AG04449 (cell line): ENCODE measurements at regions not wholly inside any gene's neighbourhood (a gene's known extent, or its start where the extent isn't known, plus 50 kb on each side); places are given as distances from the start of the nearest gene placed in this dataset.
"Not testable (repeated sequence)": the region's sequence is repeated elsewhere in the genome, so short reads cannot be mapped to it uniquely, and the experiment has no call there.

Experiments
- CTCF ChIA-PET: fragments of 350-600 bp; formaldehyde crosslinking; extraction: SDS; loops from one replicate; lab custom pipeline; 2021; ENCODE audit warnings: antibody characterized with exemption; lab: Yijun Ruan, JAX
- POLR2A ChIA-PET: fragments of 400-600, 350-600 bp; formaldehyde crosslinking; extraction: SDS; loops from one replicate; lab custom pipeline; 2020; ENCODE audit warnings: antibody characterized with exemption, inconsistent platforms; lab: Yijun Ruan, JAX
- DNase-seq: peaks from one replicate; pipeline ENCODE4 v3.0.0-alpha.2; 2010; ENCODE audit warnings: low read depth, low spot score
- H3K4me3 ChIP-seq: 2 replicates; pipeline ENCODE4 v1.5.1; 2011; ENCODE audit warnings: low read depth, mild to moderate bottlenecking, control low read depth, low read length
- TF ChIP-seq, protein P1 (sequence below): IDR thresholded peaks from one replicate; pipeline ENCODE4 v1.5.1; 2011; ENCODE audit warnings: mild to moderate bottlenecking, moderate library complexity, low read length, control low read depth, inconsistent platforms; ENCODE audit not compliant: insufficient read depth; ENCODE audit errors: missing control alignments

DNA sequence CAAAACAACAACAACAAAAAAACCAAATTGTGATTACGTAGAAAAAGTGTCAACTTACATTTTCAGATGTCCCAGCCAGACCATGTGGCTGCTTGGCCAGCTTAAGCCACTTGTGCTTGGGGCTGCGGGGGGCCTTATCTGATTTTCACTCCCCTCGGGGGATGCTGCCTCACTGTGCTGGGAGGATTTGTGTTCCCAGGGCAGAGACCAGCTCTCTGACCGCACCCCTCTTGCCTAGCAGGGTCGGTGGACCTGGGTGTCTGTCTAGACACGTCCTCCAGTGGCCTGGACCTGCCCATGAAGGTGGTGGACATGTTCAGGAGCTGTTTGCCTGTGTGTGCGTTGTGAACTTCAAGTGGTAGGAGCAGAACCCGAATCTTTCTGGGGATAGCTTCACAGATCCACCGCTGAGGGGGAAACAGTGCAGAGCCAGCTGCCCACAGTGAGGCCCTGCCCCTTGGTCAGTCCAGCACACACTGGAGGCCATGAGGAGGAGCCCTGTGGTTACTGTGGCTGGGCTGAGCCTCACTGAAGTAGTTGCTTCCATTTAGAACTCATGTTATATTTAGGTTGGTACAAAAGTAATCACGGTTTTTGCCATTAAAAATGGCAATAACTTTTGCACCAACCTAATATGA lies 173.9 kb downstream of the ADRA2C start:
- POLR2A ChIA-PET, H3K4me3 ChIP-seq, DNase-seq: not testable (repeated sequence)
- CTCF ChIA-PET: interaction anchor here (0.7 to 1.6 kb wide), 4 partner anchors 10 to 192 kb away, joined by 3 to 6 read pairs (median 4); no protein-coding TSS in a partner anchor

DNA sequence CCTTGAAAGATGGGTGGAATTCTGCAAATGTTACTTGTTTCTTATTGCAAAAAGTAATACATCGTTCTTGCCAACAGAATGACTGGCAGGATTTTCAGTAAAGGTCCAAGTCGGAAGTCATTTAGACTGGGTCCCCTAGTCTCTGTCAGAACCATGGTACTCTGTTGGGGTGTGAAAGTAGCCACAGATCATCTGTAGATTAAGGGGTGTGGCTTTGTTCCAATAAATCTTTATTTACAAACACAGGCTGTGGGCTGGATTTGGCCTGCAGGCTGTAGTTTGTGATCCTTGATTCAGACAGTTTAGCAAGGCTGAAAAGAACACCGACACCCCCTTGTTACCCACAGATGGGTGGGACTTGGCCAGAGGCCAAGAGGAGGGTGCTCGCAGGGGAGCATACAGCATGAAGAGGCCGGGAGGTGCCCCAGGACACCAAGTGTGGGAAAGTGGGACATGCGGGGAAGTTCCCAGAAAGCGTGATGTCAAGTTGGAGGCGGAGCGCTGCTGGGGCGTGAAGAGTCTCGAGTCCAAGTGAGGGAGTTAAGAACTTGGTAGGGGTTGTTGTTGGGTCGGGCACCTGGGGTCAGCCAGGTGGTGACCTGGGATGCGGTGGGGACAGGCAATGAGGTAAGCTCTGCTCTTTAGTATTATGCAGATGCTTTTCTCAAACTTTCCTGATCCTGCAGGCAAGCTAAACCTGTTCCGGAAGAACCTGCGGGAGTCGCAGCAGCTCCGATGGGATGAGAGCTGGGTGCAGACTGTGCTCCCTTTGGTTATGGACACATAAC lies 175.7 kb downstream of the ADRA2C start:
- DNase-seq, H3K4me3 ChIP-seq, POLR2A ChIA-PET: not testable (repeated sequence)
- CTCF ChIA-PET: interaction anchor here (0.9 to 3.8 kb wide), 9 partner anchors 8 to 596 kb away, joined by 3 to 27 read pairs (median 5); partner anchors contain the start of gene ADRA2C

DNA sequence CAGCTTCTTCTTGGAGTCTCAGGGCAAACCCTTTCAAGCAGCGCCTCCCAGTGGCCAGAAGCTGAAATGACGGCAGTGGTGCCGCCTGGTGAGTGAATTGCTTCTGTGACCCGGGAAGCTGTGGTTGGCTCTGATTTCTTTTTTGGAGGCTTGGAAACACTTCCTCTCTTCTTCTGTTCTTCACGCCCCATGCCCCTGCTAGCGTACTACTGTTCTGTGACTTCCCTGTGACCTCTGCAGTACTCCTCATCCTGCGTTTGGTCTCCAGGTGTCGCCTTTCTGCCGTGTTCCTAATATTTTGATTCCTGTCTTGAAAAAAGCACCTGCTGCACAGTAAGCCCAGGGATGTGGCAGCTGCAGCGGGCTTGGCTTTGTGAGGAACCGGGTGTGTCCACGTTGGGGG lies 176.4 kb downstream of the ADRA2C start:
- TF ChIP-seq, protein P1, sequence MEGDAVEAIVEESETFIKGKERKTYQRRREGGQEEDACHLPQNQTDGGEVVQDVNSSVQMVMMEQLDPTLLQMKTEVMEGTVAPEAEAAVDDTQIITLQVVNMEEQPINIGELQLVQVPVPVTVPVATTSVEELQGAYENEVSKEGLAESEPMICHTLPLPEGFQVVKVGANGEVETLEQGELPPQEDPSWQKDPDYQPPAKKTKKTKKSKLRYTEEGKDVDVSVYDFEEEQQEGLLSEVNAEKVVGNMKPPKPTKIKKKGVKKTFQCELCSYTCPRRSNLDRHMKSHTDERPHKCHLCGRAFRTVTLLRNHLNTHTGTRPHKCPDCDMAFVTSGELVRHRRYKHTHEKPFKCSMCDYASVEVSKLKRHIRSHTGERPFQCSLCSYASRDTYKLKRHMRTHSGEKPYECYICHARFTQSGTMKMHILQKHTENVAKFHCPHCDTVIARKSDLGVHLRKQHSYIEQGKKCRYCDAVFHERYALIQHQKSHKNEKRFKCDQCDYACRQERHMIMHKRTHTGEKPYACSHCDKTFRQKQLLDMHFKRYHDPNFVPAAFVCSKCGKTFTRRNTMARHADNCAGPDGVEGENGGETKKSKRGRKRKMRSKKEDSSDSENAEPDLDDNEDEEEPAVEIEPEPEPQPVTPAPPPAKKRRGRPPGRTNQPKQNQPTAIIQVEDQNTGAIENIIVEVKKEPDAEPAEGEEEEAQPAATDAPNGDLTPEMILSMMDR: peak; percentile 43
- DNase-seq, POLR2A ChIA-PET, H3K4me3 ChIP-seq: not testable (repeated sequence)
- CTCF ChIA-PET: interaction anchor here (0.9 to 3.8 kb wide), 11 partner anchors 8 to 596 kb away, joined by 3 to 27 read pairs (median 3); partner anchors contain the start of gene ADRA2C

DNA sequence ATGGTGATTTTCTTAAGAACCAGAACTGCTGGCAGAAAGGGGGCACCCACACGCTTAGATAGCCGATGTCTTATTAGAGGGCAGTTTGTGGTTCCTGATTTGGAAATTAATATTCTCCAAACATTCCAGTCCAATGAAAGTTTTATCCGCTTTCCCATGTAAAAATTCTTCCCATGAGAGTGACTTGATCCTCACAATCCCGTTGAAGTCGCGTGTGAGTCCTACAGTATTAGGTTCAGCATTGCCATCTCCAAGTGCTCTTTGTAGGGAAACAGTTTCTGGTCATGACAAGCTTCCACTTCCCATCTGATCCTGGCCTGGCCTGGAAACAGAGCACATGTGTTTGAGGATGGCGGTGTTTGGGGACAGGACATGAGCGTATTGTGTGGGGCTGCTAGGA lies 176.9 kb downstream of the ADRA2C start:
- DNase-seq, POLR2A ChIA-PET, H3K4me3 ChIP-seq: not testable (repeated sequence)
- CTCF ChIA-PET: interaction anchor here (0.9 to 3.8 kb wide), 11 partner anchors 8 to 597 kb away, joined by 3 to 27 read pairs (median 3); partner anchors contain the start of gene ADRA2C

DNA sequence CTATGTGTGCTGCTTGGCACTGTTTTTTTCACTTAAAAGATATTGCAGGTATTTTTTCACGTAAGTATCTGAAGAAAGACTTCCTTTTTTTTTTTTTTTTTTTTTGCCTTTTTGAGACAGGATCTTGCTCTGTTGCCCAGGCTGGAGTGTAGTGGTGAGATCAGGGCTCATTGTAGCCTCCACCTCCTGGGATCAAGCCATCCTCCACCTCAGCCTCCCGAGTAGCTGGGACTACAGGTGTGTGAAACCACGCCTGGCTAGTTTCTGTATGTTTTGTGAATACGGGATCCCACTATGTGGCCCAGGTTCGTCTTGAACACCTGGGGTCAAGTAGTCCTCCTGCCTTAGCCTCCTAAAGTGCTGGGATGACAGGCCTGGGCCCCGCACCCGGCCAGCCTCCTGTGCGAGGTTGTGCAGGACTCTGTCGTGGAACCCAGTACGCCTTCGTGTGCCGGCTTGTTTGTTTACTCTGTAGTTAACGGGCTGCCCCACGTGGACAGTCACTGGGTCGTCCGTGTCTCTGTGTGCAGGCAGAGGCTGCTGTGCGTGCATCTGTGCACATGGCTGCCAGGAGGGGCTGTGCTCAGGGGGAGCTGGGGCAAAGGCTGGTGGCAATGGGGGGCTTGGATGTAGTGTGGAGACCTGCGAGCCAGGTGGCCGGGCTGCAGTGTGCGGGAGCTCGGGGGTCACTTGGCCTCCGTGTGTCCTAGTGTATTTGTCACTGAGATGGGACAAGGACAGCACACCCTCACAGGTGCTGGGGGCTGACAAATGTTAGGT lies 179.5 kb downstream of the ADRA2C start:
- TF ChIP-seq, protein P1: no peak
- POLR2A ChIA-PET: no interaction called here
- no peak overlapping the region for H3K4me3 ChIP-seq
- no peak for DNase-seq
- CTCF ChIA-PET: interaction anchor here (1.4 kb wide), 1 partner anchor 65 kb away, joined by 4 read pairs; no protein-coding TSS in a partner anchor

DNA sequence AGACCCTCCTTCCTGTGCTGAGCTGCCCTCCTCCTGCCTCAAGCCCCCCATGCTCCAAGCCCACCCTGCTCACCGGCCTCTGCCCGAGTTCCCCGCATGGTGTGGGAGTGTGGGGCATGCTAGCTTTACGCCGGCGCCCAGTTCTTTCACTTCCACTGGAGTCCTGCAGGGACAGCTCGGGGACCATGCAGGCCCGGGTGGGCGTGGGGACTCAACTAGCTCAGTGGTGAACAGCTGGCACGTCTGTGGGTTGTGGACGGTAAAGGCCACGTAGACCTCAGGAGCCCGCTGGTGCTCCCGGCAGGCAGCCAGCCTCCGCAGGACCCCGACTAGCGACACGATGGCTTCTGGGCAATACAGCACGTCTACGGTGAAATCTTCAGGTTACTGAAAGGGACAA lies 180.4 kb downstream of the ADRA2C start:
- POLR2A ChIA-PET, H3K4me3 ChIP-seq, DNase-seq: not testable (repeated sequence)
- CTCF ChIA-PET: interaction anchor here (1.8 kb wide), 1 partner anchor 66 kb away, joined by 4 read pairs; no protein-coding TSS in a partner anchor

DNA sequence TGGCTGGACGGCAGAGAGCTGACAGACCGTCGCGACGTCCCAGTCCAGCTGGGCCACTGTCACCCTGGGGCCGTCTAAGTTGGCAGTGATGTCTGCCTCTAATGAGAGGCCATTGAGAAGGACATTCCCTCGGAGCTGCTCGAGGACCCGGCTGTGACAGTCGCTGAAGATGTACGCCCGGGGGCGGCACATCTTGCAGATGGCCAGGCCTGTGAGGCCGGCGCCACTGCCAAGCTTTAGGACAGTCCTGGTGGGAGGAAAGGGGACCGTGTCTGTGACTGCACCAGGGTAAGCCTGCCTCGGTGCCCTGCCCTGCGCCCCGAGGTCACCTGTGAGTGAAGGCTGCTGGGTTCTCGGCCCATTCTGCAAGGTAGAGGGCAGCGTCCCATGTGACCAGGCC lies 181.6 kb downstream of the ADRA2C start:
- DNase-seq, H3K4me3 ChIP-seq, POLR2A ChIA-PET: not testable (repeated sequence)
- CTCF ChIA-PET: interaction anchor here (1.8 kb wide), 1 partner anchor 67 kb away, joined by 4 read pairs; no protein-coding TSS in a partner anchor

DNA sequence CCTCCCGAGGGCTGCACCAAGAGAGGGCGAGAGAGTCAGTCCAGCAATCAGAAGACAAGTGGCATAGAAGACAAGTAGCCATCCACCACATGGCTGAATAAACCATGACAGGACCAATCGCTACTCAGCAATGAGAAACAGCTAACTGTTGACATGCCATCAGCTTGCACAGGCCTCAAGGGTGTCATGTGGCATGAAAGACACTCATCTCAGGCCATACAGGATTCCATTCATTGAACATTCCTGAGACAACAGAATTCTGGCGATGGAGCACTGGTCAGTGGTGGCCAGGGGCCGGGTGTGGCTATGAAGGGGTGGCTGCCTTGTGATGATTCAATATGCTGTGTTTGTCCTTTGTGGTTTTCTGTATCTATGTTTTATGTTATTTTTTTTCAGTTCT lies 182.0 kb downstream of the ADRA2C start:
- CTCF ChIA-PET: interaction anchor here (1.8 to 2.2 kb wide), 2 partner anchors 67 to 467 kb away, joined by 4 to 8 read pairs; no protein-coding TSS in a partner anchor
- H3K4me3 ChIP-seq, DNase-seq, POLR2A ChIA-PET: not testable (repeated sequence)

DNA sequence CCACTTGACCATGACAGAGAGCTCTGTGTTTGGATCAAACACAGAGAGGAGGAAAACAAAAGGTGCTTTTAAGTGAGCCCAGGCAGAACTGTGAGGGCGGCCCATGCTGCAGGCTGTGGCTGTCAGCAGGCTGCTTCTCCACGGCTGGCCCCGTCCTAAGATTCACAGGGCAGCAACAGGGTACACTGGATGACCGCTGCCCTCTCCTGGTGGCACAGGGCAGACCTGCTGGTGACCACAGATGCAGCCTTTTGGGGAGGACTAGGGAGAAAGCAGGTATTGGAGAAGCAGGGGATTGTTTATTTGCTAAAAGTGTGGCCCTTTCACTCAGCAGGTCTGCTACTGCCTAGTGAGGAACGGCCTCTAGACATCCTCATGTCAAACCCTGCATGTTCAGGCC lies 183.7 kb downstream of the ADRA2C start:
- POLR2A ChIA-PET, DNase-seq, H3K4me3 ChIP-seq: not testable (repeated sequence)
- TF ChIP-seq, protein P1: peak; percentile 69
- CTCF ChIA-PET: interaction anchor here (1.0 to 2.2 kb wide), 3 partner anchors 9 to 469 kb away, joined by 3 to 8 read pairs (median 5); no protein-coding TSS in a partner anchor

DNA sequence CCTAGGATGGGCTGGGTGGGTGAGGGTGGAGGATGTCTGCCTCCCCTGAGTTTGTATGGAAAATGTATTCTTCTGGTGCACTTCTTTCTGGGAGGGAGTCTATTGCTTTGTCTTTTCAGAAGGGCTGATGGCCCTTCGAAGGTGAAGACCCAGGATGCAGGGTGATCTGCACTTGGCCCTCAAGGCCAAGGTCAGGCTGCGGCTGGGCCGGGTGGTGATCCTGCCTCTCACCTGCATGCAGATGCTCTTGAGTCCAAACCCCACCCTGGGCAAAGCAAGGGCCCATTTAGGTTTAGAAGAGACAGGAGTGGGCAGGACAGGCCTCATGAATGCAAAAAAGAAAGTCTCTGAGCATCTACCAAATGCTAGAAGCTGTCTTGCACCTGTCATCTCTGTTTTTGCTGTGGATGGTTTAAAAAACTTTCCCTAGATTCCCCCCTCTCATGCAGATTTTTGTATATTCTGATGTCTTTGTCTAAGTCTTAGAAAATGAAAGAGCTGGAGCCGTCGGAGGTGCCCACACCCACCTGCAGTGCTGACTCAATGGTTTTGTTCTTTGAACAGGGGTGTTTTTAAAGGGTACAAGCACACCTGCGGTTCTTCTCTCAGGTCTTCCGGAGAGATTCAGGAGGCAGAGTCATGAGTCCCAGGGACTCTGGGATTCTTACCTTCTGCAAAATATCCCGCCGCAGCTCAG lies 186.4 kb downstream of the ADRA2C start:
- CTCF ChIA-PET: interaction anchor here (1.0 kb wide), 1 partner anchor 471 kb away, joined by 3 read pairs; no protein-coding TSS in a partner anchor
- not testable (repeated sequence) for DNase-seq, H3K4me3 ChIP-seq
- POLR2A ChIA-PET: interaction anchor here (1.0 kb wide), 1 partner anchor 48 kb away, joined by 3 read pairs; no protein-coding TSS in a partner anchor

DNA sequence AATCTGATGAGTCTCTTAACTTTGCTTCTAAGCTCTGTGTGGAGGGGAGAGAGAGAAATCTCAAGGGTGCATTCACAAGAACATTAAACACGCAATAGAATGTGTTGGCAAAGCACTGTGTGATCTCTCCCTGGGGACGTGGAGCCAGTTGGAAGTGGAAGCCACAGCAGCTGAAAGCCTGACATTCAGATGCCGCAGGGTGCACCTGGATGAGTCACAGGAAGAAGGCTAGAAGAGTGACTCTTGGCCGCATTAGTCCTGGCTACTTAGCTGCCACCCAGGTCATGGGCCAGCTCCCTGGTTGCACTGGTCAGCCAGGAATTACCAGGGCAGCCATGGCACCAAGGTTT lies 186.9 kb downstream of the ADRA2C start:
- DNase-seq, H3K4me3 ChIP-seq: not testable (repeated sequence)
- ChIA-PET CTCF (interaction anchor here (1.0 kb wide), 1 partner anchor 472 kb away, joined by 3 read pairs; no protein-coding TSS in a partner anchor), POLR2A (interaction anchor here (1.0 kb wide), 1 partner anchor 49 kb away, joined by 3 read pairs; no protein-coding TSS in a partner anchor)
